H1 (cell line): ENCODE measurements at regions not wholly inside any gene's neighbourhood (a gene's known extent, or its start where the extent isn't known, plus 50 kb on each side); places are given as distances from the start of the nearest gene placed in this dataset.

ENCODE experiments used
- CTCF ChIA-PET: fragments of 300-600 bp; sonication (Branson Sonifier 250); formaldehyde crosslinking; loops from one replicate; lab custom pipeline; 2021; ENCODE audit not compliant: partially characterized antibody; lab: Charles Lee
- POLR2A ChIA-PET: fragments of 300-600 bp; sonication (Branson Sonifier 250); formaldehyde crosslinking; loops from one replicate; lab custom pipeline; 2021; ENCODE audit warnings: inconsistent platforms; ENCODE audit not compliant: partially characterized antibody; lab: Charles Lee
- DNase-seq, 2 experiments: peaks; one replicate each; pipeline versions ENCODE4 v3.0.0 to v3.0.0-alpha.2; 2010 to 2022; ENCODE audit warnings: low spot score in 2 of 2, low read depth in 1 of 2, mixed read lengths in 1 of 2
- FAIRE-seq: peaks from 2 replicates; lab custom pipeline; 2011; peaks lifted over from hg19 to GRCh38; lab: Jason Lieb, UNC
- H2AFZ ChIP-seq: 2 replicates; pipeline ENCODE4 v1.8.1; 2012; ENCODE audit warnings: low read length, inconsistent platforms
- H2AK5ac ChIP-seq: 2 replicates; pipeline ENCODE4 v1.6.1; 2013; ENCODE audit warnings: low read depth, low read length
- H2BK120ac ChIP-seq: replicated peaks from 2 replicates; pipeline ENCODE3; 2013; ENCODE audit warnings: low read depth, low read length, inconsistent platforms
- H2BK12ac ChIP-seq: 2 replicates; pipeline ENCODE4 v1.6.1; 2013; ENCODE audit warnings: low read depth, low read length
- H2BK15ac ChIP-seq: 2 replicates; pipeline ENCODE4 v1.6.1; 2013; ENCODE audit warnings: low read length
- H2BK20ac ChIP-seq: 2 replicates; pipeline ENCODE4 v1.6.1; 2013; ENCODE audit warnings: low read length
- H2BK5ac ChIP-seq: 2 replicates; pipeline ENCODE4 v1.6.1; 2013; ENCODE audit warnings: low read depth, low read length
- H3K14ac ChIP-seq: 2 replicates; pipeline ENCODE4 v1.6.1; 2013; ENCODE audit warnings: inconsistent platforms; ENCODE audit not compliant: insufficient read length
- H3K18ac ChIP-seq: 2 replicates; pipeline ENCODE4 v1.6.1; 2013; ENCODE audit warnings: low read length; ENCODE audit errors: extremely low read depth
- H3K23ac ChIP-seq: 2 replicates; pipeline ENCODE4 v1.6.1; 2013; ENCODE audit warnings: inconsistent platforms; ENCODE audit not compliant: insufficient read length
- H3K23me2 ChIP-seq: 2 replicates; pipeline ENCODE4 v1.6.1; 2013; ENCODE audit warnings: low read depth, low read length
- H3K27ac ChIP-seq: 2 replicates; pipeline ENCODE4 v1.6.1; 2011; ENCODE audit warnings: low read depth, low read length, inconsistent platforms
- H3K27me3 ChIP-seq, 4 experiments: replicated peaks in 1 of 4; 1 replicate in 1 of 4; 2 replicates in 3 of 4; pipeline versions ENCODE4 v1.6.1 to v1.8.1; 2011 to 2013; ENCODE audit warnings: low read length in 3 of 4, mild to moderate bottlenecking in 3 of 4, inconsistent platforms in 2 of 4, mixed read lengths in 2 of 4, moderate library complexity in 1 of 4; ENCODE audit not compliant: control insufficient read depth in 3 of 4, insufficient read depth in 3 of 4; ENCODE audit errors: extremely low read depth in 1 of 4
- H3K36me3 ChIP-seq, 4 experiments: 2 replicates each; pipeline versions ENCODE4 v1.6.1 to v1.8.1; 2011 to 2013; ENCODE audit warnings: mild to moderate bottlenecking in 4 of 4, low read length in 3 of 4, moderate library complexity in 2 of 4, control low read depth in 1 of 4, inconsistent platforms in 1 of 4; ENCODE audit not compliant: insufficient read depth in 4 of 4, control insufficient read depth in 2 of 4
- H3K4ac ChIP-seq: replicated peaks from 2 replicates; pipeline ENCODE3; 2013; ENCODE audit warnings: low read length, low read depth, mixed read lengths, inconsistent platforms; ENCODE audit not compliant: insufficient read length
- H3K4me1 ChIP-seq, 4 experiments: replicated peaks in 1 of 4; 1 replicate in 1 of 4; 2 replicates in 3 of 4; pipeline versions ENCODE4 v1.6.1 to v1.8.1; 2011 to 2013; ENCODE audit warnings: low read length in 3 of 4, inconsistent platforms in 2 of 4, mixed read lengths in 1 of 4; ENCODE audit not compliant: insufficient read depth in 4 of 4, control insufficient read depth in 3 of 4
- H3K4me2 ChIP-seq, 2 experiments: 2 replicates each; pipeline versions ENCODE4 v1.6.1 to v1.8.1; 2011 to 2013; ENCODE audit warnings: low read depth in 2 of 2, low read length in 2 of 2, control low read depth in 1 of 2, inconsistent platforms in 1 of 2, mild to moderate bottlenecking in 1 of 2; ENCODE audit not compliant: insufficient read depth in 1 of 2
- H3K4me3 ChIP-seq, 4 experiments: fragments of 200-600, 300-600 bp in 1 of 4; sonication (generic), shearing (Covaris generic), sonication (Bioruptor Twin) in 1 of 4; 2 replicates each; pipeline versions ENCODE4 v1.5.1 to v1.8.1; 2011 to 2016; ENCODE audit warnings: low read length in 4 of 4, low read depth in 3 of 4, control low read depth in 2 of 4, inconsistent platforms in 2 of 4, mild to moderate bottlenecking in 2 of 4, mixed read lengths in 1 of 4, moderate library complexity in 1 of 4; ENCODE audit not compliant: insufficient read depth in 2 of 4; ENCODE audit errors: extremely low read depth in 1 of 4
- H3K56ac ChIP-seq: replicated peaks from 2 replicates; pipeline ENCODE3; 2013; ENCODE audit warnings: low read depth, mild to moderate bottlenecking, mixed read lengths, low read length, inconsistent platforms; ENCODE audit not compliant: insufficient read length
- H3K79me1 ChIP-seq: 2 replicates; pipeline ENCODE4 v1.6.1; 2013; ENCODE audit warnings: low read depth, low read length, control low read depth
- H3K79me2 ChIP-seq, 2 experiments: 2 replicates each; pipeline versions ENCODE4 v1.6.1 to v1.8.1; 2012 to 2013; ENCODE audit warnings: low read length in 2 of 2, mild to moderate bottlenecking in 2 of 2, inconsistent platforms in 1 of 2; ENCODE audit not compliant: insufficient read depth in 2 of 2, control insufficient read depth in 1 of 2
- H3K9ac ChIP-seq, 4 experiments: replicated peaks in 1 of 4; 1 replicate in 1 of 4; 2 replicates in 3 of 4; pipeline versions ENCODE4 v1.6.1 to v1.8.1; 2011 to 2013; ENCODE audit warnings: low read depth in 3 of 4, low read length in 3 of 4, control low read depth in 2 of 4, mild to moderate bottlenecking in 2 of 4, moderate library complexity in 2 of 4, inconsistent platforms in 1 of 4; ENCODE audit errors: extremely low read depth in 1 of 4
- H3K9me3 ChIP-seq, 2 experiments: 2 replicates each; pipeline versions ENCODE4 v1.6.1 to v1.8.1; 2012 to 2013; ENCODE audit warnings: mild to moderate bottlenecking in 2 of 2, moderate library complexity in 2 of 2, control low read depth in 1 of 2, inconsistent platforms in 1 of 2, low read depth in 1 of 2, low read length in 1 of 2, mixed read lengths in 1 of 2; ENCODE audit not compliant: insufficient read depth in 2 of 2
- H4K20me1 ChIP-seq, 2 experiments: replicated peaks in 1 of 2; 2 replicates each; pipeline versions ENCODE3 to v1.8.1; 2011 to 2013; ENCODE audit warnings: inconsistent platforms in 2 of 2, low read length in 2 of 2, mild to moderate bottlenecking in 1 of 2; ENCODE audit not compliant: insufficient read depth in 2 of 2, control insufficient read depth in 1 of 2
- H4K5ac ChIP-seq: 2 replicates; pipeline ENCODE4 v1.6.1; 2013; ENCODE audit warnings: low read length, low read depth, mixed read lengths, inconsistent platforms; ENCODE audit not compliant: insufficient read length
- H4K8ac ChIP-seq: 2 replicates; pipeline ENCODE4 v1.8.0; 2013; ENCODE audit warnings: mild to moderate bottlenecking, moderate library complexity, low read length, inconsistent platforms; ENCODE audit not compliant: insufficient read depth; ENCODE audit errors: extremely low read depth
- H4K91ac ChIP-seq: replicated peaks from 2 replicates; pipeline ENCODE3; 2013; ENCODE audit warnings: low read length, mixed read lengths, inconsistent platforms; ENCODE audit not compliant: insufficient read length
- ASH2L ChIP-seq: fragments of 200-600, 300-600 bp; sonication (generic); IDR thresholded peaks from one replicate; pipeline ENCODE4 v1.7.1; 2017; ENCODE audit warnings: low read length
- BACH1 ChIP-seq: IDR thresholded peaks from 2 replicates; pipeline ENCODE4 v1.6.1; 2012; ENCODE audit warnings: low read length, improper control_type of control experiment
- BCL11A ChIP-seq, 2 experiments: IDR thresholded peaks; one replicate each; pipeline ENCODE4 v1.6.1; 2011; ENCODE audit warnings: low read depth in 2 of 2, low read length in 2 of 2, mild to moderate bottlenecking in 2 of 2
- CHD2 ChIP-seq: IDR thresholded peaks from 2 replicates; pipeline ENCODE4 v1.6.1; 2012; ENCODE audit warnings: low read length, improper control_type of control experiment
- CTCF ChIP-seq, 3 experiments: IDR thresholded peaks; 1 replicate in 2 of 3; 2 replicates in 1 of 3; pipeline versions ENCODE4 v1.5.1 to v1.6.1; 2011; ENCODE audit warnings: low read length in 3 of 3, mild to moderate bottlenecking in 3 of 3, inconsistent platforms in 2 of 3, low read depth in 1 of 3, moderate library complexity in 1 of 3; ENCODE audit not compliant: insufficient read depth in 1 of 3; ENCODE audit errors: control extremely low read depth in 1 of 3
- EZH2 ChIP-seq: fragments of 200-600 bp; sonication (generic); IDR thresholded peaks from 2 replicates; pipeline ENCODE4 v1.7.1; 2012; ENCODE audit warnings: low read depth, mild to moderate bottlenecking, moderate library complexity, low read length, inconsistent platforms; ENCODE audit not compliant: severe bottlenecking
- FOSL1 ChIP-seq: IDR thresholded peaks from 2 replicates; pipeline ENCODE4 v1.6.1; 2011; ENCODE audit warnings: mild to moderate bottlenecking, low read depth, low read length, moderate library complexity; ENCODE audit not compliant: insufficient read depth
- POU5F1 ChIP-seq: IDR thresholded peaks from 2 replicates; pipeline ENCODE4 v1.6.1; 2011; ENCODE audit warnings: low read depth, mild to moderate bottlenecking, low read length, moderate library complexity
- RFX5 ChIP-seq: IDR thresholded peaks from 2 replicates; pipeline ENCODE4 v1.6.1; 2011; ENCODE audit warnings: low read depth, low read length, improper control_type of control experiment, borderline replicate concordance
- SP4 ChIP-seq: IDR thresholded peaks from 2 replicates; pipeline ENCODE4 v1.6.1; 2012; ENCODE audit warnings: low read length, inconsistent platforms
- SRF ChIP-seq: IDR thresholded peaks from 2 replicates; pipeline ENCODE4 v1.6.1; 2011; ENCODE audit warnings: mild to moderate bottlenecking, low read depth, low read length, moderate library complexity
- TAF1 ChIP-seq: IDR thresholded peaks from 2 replicates; pipeline ENCODE4 v1.6.1; 2011; ENCODE audit warnings: mild to moderate bottlenecking, low read depth, low read length
- TAF7 ChIP-seq: optimal IDR thresholded peaks from 2 replicates; pipeline ENCODE3; 2011; ENCODE audit warnings: low read depth, mild to moderate bottlenecking, inconsistent platforms, low read length, moderate library complexity, borderline replicate concordance
- WGBS, 2 experiments: shearing (Covaris generic) in 1 of 2; methylation state at CpG; one replicate each; pipeline versions ENCODE4 v1.1.6 to v1.1.7; 2013 to 2015; ENCODE audit warnings: low lambda C conversion rate in 2 of 2, mixed read lengths in 2 of 2, inconsistent platforms in 1 of 2, low coverage in 1 of 2, missing lambda C conversion rate in 1 of 2; ENCODE audit not compliant: insufficient replicate concordance in 2 of 2, insufficient coverage in 1 of 2, insufficient read length in 1 of 2; ENCODE audit errors: extremely low coverage in 1 of 2, missing lambda C conversion rate in 1 of 2; 5-methylcytosine and 5-hydroxymethylcytosine counted together

- Histone ChIP-seq H3K23me2 (no peaks in the 10 kb centered on the region), H3K18ac (no peak overlapping the region), H4K20me1 (no peaks in the 10 kb centered on the region), H3K14ac (no peak overlapping the region), H3K79me2 (no peaks in the 10 kb centered on the region), H3K23ac (no peak overlapping the region), H4K5ac (no peak overlapping the region), H2BK5ac (no peak overlapping the region; the same call in 1 of the 2 replicates), H3K9me3 (no peaks in the 10 kb centered on the region), H3K4me2 (no peak overlapping the region), H2AK5ac (no peak overlapping the region), H3K4me3 (no peak overlapping the region), H4K8ac (no peak overlapping the region), H2BK20ac (no peak overlapping the region), H4K91ac (no peak overlapping the region), H3K79me1 (no peaks in the 10 kb centered on the region), H2BK12ac (no peak overlapping the region), H3K27me3 (no peaks in the 10 kb centered on the region), H2BK15ac (0 out of 2 replicates have a peak overlapping the region, but pooled peaks have one; percentile 54), H2BK120ac (no peak overlapping the region), H3K4ac (no peak overlapping the region), H3K36me3 (no peaks in the 10 kb centered on the region), H2AFZ (no peak overlapping the region), H3K4me1 (no peaks in the 10 kb centered on the region), H3K56ac (no peak overlapping the region), H3K27ac (no peak overlapping the region), H3K9ac (no peak overlapping the region)
- ChIA-PET POLR2A (interaction anchor here (1.1 kb wide), 1 partner anchor 12 kb away, joined by 4 read pairs; no protein-coding TSS in a partner anchor), CTCF (interaction anchor here (0.6 to 5.7 kb wide), 11 partner anchors 9 to 170 kb away, joined by 3 to 39 read pairs (median 3); no protein-coding TSS in a partner anchor)
- FAIRE-seq (no peak), DNase-seq (no peak)
- WGBS, 2 experiments, result 81% methylated on average over 6 of the region's 6 CpGs; no CpG with 5 or more reads in 1 of the 2 experiments
- TF ChIP-seq SRF (no peak), FOSL1 (no peak), EZH2 (no peak), TAF7 (no peak), TAF1 (no peak), BACH1 (no peak), ASH2L (no peak), BCL11A (IDR thresholded peaks at IDR 0.05; ENCODE audit: low read depth in 2 of 2, low read length in 2 of 2) (no peak), POU5F1 (no peak), CTCF (IDR thresholded peaks at IDR 0.05; ENCODE audit: control extremely low read depth in 1 of 3, insufficient read depth in 1 of 3, low read depth in 1 of 3, low read length in 3 of 3) (peak in 2 of 3 experiments; percentile 19 to 31; a peak in 2 of 4 replicates), CHD2 (no peak), SP4 (no peak), RFX5 (no peak)
These were observed 257.8 kb downstream of the CDC5L start for GRCh38 chr6:44645276-44645675.
